GM19467 (cell line): ENCODE measurements at regions not wholly inside any gene's neighbourhood (a gene's known extent, or its start where the extent isn't known, plus 50 kb on each side); places are given as distances from the start of the nearest gene placed in this dataset.

ENCODE experiments used
- ATAC-seq: cut with Tn5 transposase; IDR thresholded peaks from one replicate; pipeline ENCODE4 v1.9.1; 2021; ENCODE audit warnings: mild to moderate bottlenecking, moderate library complexity; ENCODE audit not compliant: unreplicated experiment

GRCh38 chr16:79449067-79449769 lies 151.3 kb downstream of the MAF start:
- ATAC-seq, result no peak

- no peak for ATAC-seq
Observed at GRCh38 chr16:79444572-79444971, 156.0 kb downstream of the MAF start.

GRCh38 chr16:79439901-79440300 lies 160.6 kb downstream of the MAF start:
- no peak for ATAC-seq

- ATAC-seq, result no peak
Observed at GRCh38 chr16:79437764-79438751, 162.5 kb downstream of the MAF start.

GRCh38 chr16:79436885-79437284 lies 163.7 kb downstream of the MAF start:
- ATAC-seq, result no peak

GRCh38 chr16:79434771-79435170 lies 165.8 kb downstream of the MAF start:
- no peak for ATAC-seq

- no peak for ATAC-seq
Observed at GRCh38 chr16:79434092-79434491, 166.4 kb downstream of the MAF start.

GRCh38 chr16:79431923-79432322 lies 168.6 kb downstream of the MAF start:
- ATAC-seq, result no peak

- no peak for ATAC-seq
Observed at GRCh38 chr16:79430191-79430678, 170.3 kb downstream of the MAF start.

GRCh38 chr16:79429381-79430190 lies 171.0 kb downstream of the MAF start:
- ATAC-seq, result no peak

GRCh38 chr16:79426663-79427062 lies 173.9 kb downstream of the MAF start:
- ATAC-seq, result no peak

GRCh38 chr16:79422064-79422463 lies 178.5 kb downstream of the MAF start:
- no peak for ATAC-seq

- no peak for ATAC-seq
Observed at GRCh38 chr16:79421126-79421525, 179.4 kb downstream of the MAF start.

GRCh38 chr16:79420493-79420892 lies 180.0 kb downstream of the MAF start:
- no peak for ATAC-seq

GRCh38 chr16:79419148-79419547 lies 181.4 kb downstream of the MAF start:
- no peak for ATAC-seq

- ATAC-seq, result no peak
Observed at GRCh38 chr16:79417601-79418008, 182.9 kb downstream of the MAF start.

GRCh38 chr16:79415983-79416640 lies 184.4 kb downstream of the MAF start:
- no peak for ATAC-seq

- no peak for ATAC-seq
Observed at GRCh38 chr16:79412783-79413225, 187.7 kb downstream of the MAF start.

GRCh38 chr16:79411805-79412204 lies 188.7 kb downstream of the MAF start:
- ATAC-seq, result no peak

- ATAC-seq, result no peak
Observed at GRCh38 chr16:79411357-79411756, 189.2 kb downstream of the MAF start.
